Nephron progenitor cell (in vitro differentiated cells): ENCODE measurements at regions not wholly inside any gene's neighbourhood (a gene's known extent, or its start where the extent isn't known, plus 50 kb on each side); places are given as distances from the start of the nearest gene placed in this dataset.

ENCODE experiments used
- DNase-seq: peaks from one replicate; pipeline ENCODE4 v3.0.0; 2021
- H3K27ac Mint-ChIP-seq: 2 replicates; pipeline ENCODE4 v1.8.0; 2021; ENCODE audit warnings: mild to moderate bottlenecking, moderate library complexity, mixed read lengths
- H3K27me3 Mint-ChIP-seq: 2 replicates; pipeline ENCODE4 v1.8.0; 2021; ENCODE audit warnings: mild to moderate bottlenecking, low read depth, mixed read lengths; ENCODE audit not compliant: poor library complexity
- H3K36me3 Mint-ChIP-seq: 2 replicates; pipeline ENCODE4 v1.8.0; 2021; ENCODE audit warnings: low read depth, mixed read lengths
- H3K4me1 Mint-ChIP-seq: 2 replicates; pipeline ENCODE4 v1.8.0; 2021; ENCODE audit warnings: mixed read lengths
- H3K4me3 Mint-ChIP-seq: 2 replicates; pipeline ENCODE4 v1.8.0; 2021; ENCODE audit warnings: mild to moderate bottlenecking, moderate library complexity, mixed read lengths
- H3K9me3 Mint-ChIP-seq: 2 replicates; pipeline ENCODE4 v1.8.0; 2021; ENCODE audit warnings: mild to moderate bottlenecking, moderate library complexity, mixed read lengths
- CTCF ChIP-seq: fragments of 200-600 bp; sonication (generic); IDR thresholded peaks from 2 replicates; pipeline ENCODE4 v1.5.0; 2021; ENCODE audit warnings: antibody characterized with exemption

- Mint-ChIP-seq H3K9me3 (peaks cover 53% of the 10 kb centered on the region), H3K4me1 (no peaks in the 10 kb centered on the region), H3K4me3 (no peak overlapping the region), H3K36me3 (peaks cover 48% of the 10 kb centered on the region), H3K27ac (no peak overlapping the region), H3K27me3 (peaks cover 5% of the 10 kb centered on the region)
- DNase-seq, result no peak
- TF ChIP-seq CTCF, result no peak
Observed at GRCh38 chr17:63232565-63233310, 213.4 kb downstream of the CYB561 start.

- Mint-ChIP-seq H3K27me3 (no peaks in the 10 kb centered on the region), H3K4me3 (no peak overlapping the region), H3K4me1 (no peaks in the 10 kb centered on the region), H3K27ac (peak overlapping the region; percentile 60), H3K36me3 (peaks cover 57% of the 10 kb centered on the region), H3K9me3 (peaks cover 13% of the 10 kb centered on the region)
- no peak for TF ChIP-seq CTCF
- no peak for DNase-seq
Observed at GRCh38 chr17:63240106-63240505, 206.0 kb downstream of the CYB561 start.

GRCh38 chr17:63246344-63246743 is 199.8 kb downstream of the CYB561 start:
- Mint-ChIP-seq H3K27ac (no peak overlapping the region), H3K36me3 (peaks cover 24% of the 10 kb centered on the region), H3K9me3 (peaks cover 14% of the 10 kb centered on the region), H3K27me3 (peaks cover 5% of the 10 kb centered on the region), H3K4me1 (no peaks in the 10 kb centered on the region), H3K4me3 (no peak overlapping the region)
- no peak for DNase-seq
- no peak for TF ChIP-seq CTCF

- H3K27ac Mint-ChIP-seq, result no peak overlapping the region
- peaks cover 5% of the 10 kb centered on the region for H3K27me3 Mint-ChIP-seq
- no peak for TF ChIP-seq CTCF
Observed at GRCh38 chr17:63247706-63248105, 198.4 kb downstream of the CYB561 start.

GRCh38 chr17:63249256-63250004 is 196.7 kb downstream of the CYB561 start:
- no peak for TF ChIP-seq CTCF
- peaks cover 8% of the 10 kb centered on the region for H3K36me3 Mint-ChIP-seq
- no peaks in the 10 kb centered on the region for H3K4me1 Mint-ChIP-seq
- H3K27ac Mint-ChIP-seq, result no peak overlapping the region
- peaks cover 5% of the 10 kb centered on the region for H3K27me3 Mint-ChIP-seq
- no peak overlapping the region for H3K4me3 Mint-ChIP-seq
- peaks cover 8% of the 10 kb centered on the region for H3K9me3 Mint-ChIP-seq
- DNase-seq, result no peak

More at GRCh38 chr17:63247706-63248105, 198.4 kb downstream of the CYB561 start:
- Mint-ChIP-seq H3K9me3 (peaks cover 14% of the 10 kb centered on the region), H3K4me1 (no peaks in the 10 kb centered on the region), H3K4me3 (no peak overlapping the region), H3K36me3 (peaks cover 21% of the 10 kb centered on the region)
- no peak for DNase-seq
